ENCODE measurements at regions not wholly inside any gene's neighbourhood (a gene's known extent, or its start where the extent isn't known, plus 50 kb on each side); places are given as distances from the start of the nearest gene placed in this dataset.

DNA sequence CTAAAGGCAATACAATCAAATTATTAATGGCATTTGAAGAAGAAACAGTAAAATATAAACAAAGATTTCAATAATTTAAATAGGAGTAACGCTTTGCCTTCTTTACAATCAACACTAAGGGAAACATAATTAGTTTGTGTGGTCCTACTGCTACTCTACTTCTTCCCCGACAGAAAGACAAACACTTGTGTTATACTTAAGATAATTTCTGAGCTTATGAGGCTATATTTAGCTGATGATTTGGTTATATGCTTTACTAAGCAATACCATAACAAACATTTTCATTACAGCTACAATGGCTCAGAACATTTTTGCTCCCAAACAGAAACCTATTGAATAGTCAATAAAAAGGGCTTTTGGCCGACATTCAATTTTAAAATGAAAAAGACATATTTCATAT, 1217.2 kb upstream of the GJE1 start:
- TF ChIP-seq, protein P1, sequence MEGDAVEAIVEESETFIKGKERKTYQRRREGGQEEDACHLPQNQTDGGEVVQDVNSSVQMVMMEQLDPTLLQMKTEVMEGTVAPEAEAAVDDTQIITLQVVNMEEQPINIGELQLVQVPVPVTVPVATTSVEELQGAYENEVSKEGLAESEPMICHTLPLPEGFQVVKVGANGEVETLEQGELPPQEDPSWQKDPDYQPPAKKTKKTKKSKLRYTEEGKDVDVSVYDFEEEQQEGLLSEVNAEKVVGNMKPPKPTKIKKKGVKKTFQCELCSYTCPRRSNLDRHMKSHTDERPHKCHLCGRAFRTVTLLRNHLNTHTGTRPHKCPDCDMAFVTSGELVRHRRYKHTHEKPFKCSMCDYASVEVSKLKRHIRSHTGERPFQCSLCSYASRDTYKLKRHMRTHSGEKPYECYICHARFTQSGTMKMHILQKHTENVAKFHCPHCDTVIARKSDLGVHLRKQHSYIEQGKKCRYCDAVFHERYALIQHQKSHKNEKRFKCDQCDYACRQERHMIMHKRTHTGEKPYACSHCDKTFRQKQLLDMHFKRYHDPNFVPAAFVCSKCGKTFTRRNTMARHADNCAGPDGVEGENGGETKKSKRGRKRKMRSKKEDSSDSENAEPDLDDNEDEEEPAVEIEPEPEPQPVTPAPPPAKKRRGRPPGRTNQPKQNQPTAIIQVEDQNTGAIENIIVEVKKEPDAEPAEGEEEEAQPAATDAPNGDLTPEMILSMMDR (IDR thresholded peaks at IDR 0.05; ENCODE audit: low read length), result no peak
- no peak for TF ChIP-seq EZH2 (optimal IDR thresholded peaks at IDR 0.05; ENCODE audit: low read depth, low read length)
- no peak for TF ChIP-seq EZH2phosphoT487 (IDR thresholded peaks at IDR 0.05; ENCODE audit: low read length)
